ENCODE measurements at regions not wholly inside any gene's neighbourhood (a gene's known extent, or its start where the extent isn't known, plus 50 kb on each side); places are given as distances from the start of the nearest gene placed in this dataset.
A peak's percentile ranks its signal among the peaks of the same experiment; 100 is the strongest.

DNA sequence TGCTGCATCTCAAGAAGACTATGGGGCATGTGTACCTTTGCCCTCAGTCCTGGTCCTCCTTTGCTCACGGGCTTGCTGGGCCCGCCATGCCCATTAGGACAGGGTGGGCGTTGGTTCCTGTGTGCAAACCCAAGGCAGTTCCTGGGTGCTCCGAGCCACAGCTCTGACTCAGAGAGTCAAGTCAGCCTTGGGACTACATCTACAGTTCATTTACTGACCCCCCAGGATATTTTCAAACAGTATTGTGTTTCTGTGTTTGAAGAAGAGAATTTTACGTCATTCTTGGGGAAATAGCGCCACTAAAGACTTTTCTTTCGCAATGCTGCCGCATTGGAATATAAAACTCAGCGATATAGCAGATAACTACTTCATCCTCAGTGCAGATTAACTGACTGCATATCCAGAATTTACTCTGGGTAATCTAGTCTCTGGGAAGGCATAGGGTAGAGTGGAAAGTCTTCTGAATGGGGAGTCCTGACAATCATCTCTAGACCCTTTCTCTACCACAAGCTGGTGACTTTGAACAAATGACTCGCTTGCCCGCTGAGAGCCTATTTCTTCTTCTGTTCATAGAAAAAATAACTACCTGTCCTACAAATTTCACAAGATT, 638.9 kb upstream of the FZD8 start:
- H3K36me3 ChIP-seq (ENCODE audit: control insufficient read depth in 2 of 4, insufficient read depth in 4 of 4, low read length in 3 of 4): no peaks in the 10 kb centered on the region; a peak in 1 of 8 replicates
- H3K9me3 ChIP-seq (ENCODE audit: insufficient read depth in 2 of 2, low read depth in 1 of 2, low read length in 1 of 2): no peaks in the 10 kb centered on the region
- no peak overlapping the region for H3K4me2 ChIP-seq (ENCODE audit: insufficient read depth in 1 of 2, low read depth in 2 of 2, low read length in 2 of 2)
- CTCF ChIA-PET (ENCODE audit: partially characterized antibody): no interaction called here
- no peaks in the 10 kb centered on the region for H3K27me3 ChIP-seq (replicated peaks in 1 of 4; ENCODE audit: control insufficient read depth in 3 of 4, extremely low read depth in 1 of 4, insufficient read depth in 3 of 4, low read length in 3 of 4)
- no peak overlapping the region for H2BK15ac ChIP-seq (ENCODE audit: low read length)
- no peak overlapping the region for H3K4me3 ChIP-seq (ENCODE audit: extremely low read depth in 1 of 4, insufficient read depth in 2 of 4, low read depth in 3 of 4, low read length in 4 of 4)
- H4K91ac ChIP-seq (replicated peaks; ENCODE audit: insufficient read length, low read length): no peak overlapping the region
- no peaks in the 10 kb centered on the region for H3K79me1 ChIP-seq (ENCODE audit: low read depth, low read length)
- H2BK20ac ChIP-seq (ENCODE audit: low read length): no peak overlapping the region
- H4K8ac ChIP-seq (ENCODE audit: extremely low read depth, insufficient read depth, low read length): no peak overlapping the region
- DNase-seq (ENCODE audit: low read depth in 1 of 2, low spot score in 2 of 2): no peak
- FAIRE-seq: no peak
- H2BK120ac ChIP-seq (replicated peaks; ENCODE audit: low read depth, low read length): no peak overlapping the region
- no peaks in the 10 kb centered on the region for H3K79me2 ChIP-seq (ENCODE audit: control insufficient read depth in 1 of 2, insufficient read depth in 2 of 2, low read length in 2 of 2)
- H3K9ac ChIP-seq (replicated peaks in 1 of 4; ENCODE audit: extremely low read depth in 1 of 4, low read depth in 3 of 4, low read length in 3 of 4): no peak overlapping the region
- H3K23ac ChIP-seq (ENCODE audit: insufficient read length): no peak overlapping the region
- H3K27ac ChIP-seq (ENCODE audit: low read depth, low read length): no peak overlapping the region
- no peak overlapping the region for H3K14ac ChIP-seq (ENCODE audit: insufficient read length)
- H2BK5ac ChIP-seq (ENCODE audit: low read depth, low read length): no peak overlapping the region
- POLR2A ChIA-PET (ENCODE audit: partially characterized antibody): no interaction called here
- no peaks in the 10 kb centered on the region for H3K4me1 ChIP-seq (replicated peaks in 1 of 4; ENCODE audit: control insufficient read depth in 3 of 4, insufficient read depth in 4 of 4, low read length in 3 of 4)
- H4K5ac ChIP-seq (ENCODE audit: insufficient read length, low read depth, low read length): no peak overlapping the region
- H3K18ac ChIP-seq (ENCODE audit: extremely low read depth, low read length): no peak overlapping the region
- H3K56ac ChIP-seq (replicated peaks; ENCODE audit: insufficient read length, low read depth, low read length): no peak overlapping the region
- no peak overlapping the region for H2AK5ac ChIP-seq (ENCODE audit: low read depth, low read length)
- no peak overlapping the region for H3K4ac ChIP-seq (replicated peaks; ENCODE audit: insufficient read length, low read depth, low read length)
- H3K23me2 ChIP-seq (ENCODE audit: low read depth, low read length): no peaks in the 10 kb centered on the region
- 97% methylated on average over 11 of the region's 11 CpGs; no CpG with 5 or more reads in 1 of the 2 experiments for WGBS, 2 experiments (ENCODE audit: extremely low coverage in 1 of 2, insufficient coverage in 1 of 2, insufficient read length in 1 of 2, insufficient replicate concordance in 2 of 2, low coverage in 1 of 2, low lambda C conversion rate in 2 of 2, missing lambda C conversion rate in 1 of 2)
- H2AFZ ChIP-seq (ENCODE audit: low read length): no peak overlapping the region
- H2BK12ac ChIP-seq (ENCODE audit: low read depth, low read length): 0 out of 2 replicates have a peak overlapping the region, but pooled peaks have one; percentile 27
- no peaks in the 10 kb centered on the region for H4K20me1 ChIP-seq (replicated peaks in 1 of 2; ENCODE audit: control insufficient read depth in 1 of 2, insufficient read depth in 2 of 2, low read length in 2 of 2)
- no peak for TF ChIP-seq MAFK (IDR thresholded peaks at IDR 0.05; ENCODE audit: low read depth, low read length)
- no peak for TF ChIP-seq TAF1 (IDR thresholded peaks at IDR 0.05; ENCODE audit: low read depth, low read length)
- TF ChIP-seq, protein P1, sequence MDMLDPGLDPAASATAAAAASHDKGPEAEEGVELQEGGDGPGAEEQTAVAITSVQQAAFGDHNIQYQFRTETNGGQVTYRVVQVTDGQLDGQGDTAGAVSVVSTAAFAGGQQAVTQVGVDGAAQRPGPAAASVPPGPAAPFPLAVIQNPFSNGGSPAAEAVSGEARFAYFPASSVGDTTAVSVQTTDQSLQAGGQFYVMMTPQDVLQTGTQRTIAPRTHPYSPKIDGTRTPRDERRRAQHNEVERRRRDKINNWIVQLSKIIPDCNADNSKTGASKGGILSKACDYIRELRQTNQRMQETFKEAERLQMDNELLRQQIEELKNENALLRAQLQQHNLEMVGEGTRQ (IDR thresholded peaks at IDR 0.05; ENCODE audit: low read length): no peak
- no peak for TF ChIP-seq SIN3A (conservative IDR thresholded peaks at IDR 0.05 in 1 of 2, IDR thresholded peaks at IDR 0.05 in 1 of 2; ENCODE audit: low read depth in 1 of 2, low read length in 2 of 2)
- TF ChIP-seq RXRA (IDR thresholded peaks at IDR 0.05; ENCODE audit: insufficient read depth, low read depth, low read length): no peak
- TF ChIP-seq, protein P2, sequence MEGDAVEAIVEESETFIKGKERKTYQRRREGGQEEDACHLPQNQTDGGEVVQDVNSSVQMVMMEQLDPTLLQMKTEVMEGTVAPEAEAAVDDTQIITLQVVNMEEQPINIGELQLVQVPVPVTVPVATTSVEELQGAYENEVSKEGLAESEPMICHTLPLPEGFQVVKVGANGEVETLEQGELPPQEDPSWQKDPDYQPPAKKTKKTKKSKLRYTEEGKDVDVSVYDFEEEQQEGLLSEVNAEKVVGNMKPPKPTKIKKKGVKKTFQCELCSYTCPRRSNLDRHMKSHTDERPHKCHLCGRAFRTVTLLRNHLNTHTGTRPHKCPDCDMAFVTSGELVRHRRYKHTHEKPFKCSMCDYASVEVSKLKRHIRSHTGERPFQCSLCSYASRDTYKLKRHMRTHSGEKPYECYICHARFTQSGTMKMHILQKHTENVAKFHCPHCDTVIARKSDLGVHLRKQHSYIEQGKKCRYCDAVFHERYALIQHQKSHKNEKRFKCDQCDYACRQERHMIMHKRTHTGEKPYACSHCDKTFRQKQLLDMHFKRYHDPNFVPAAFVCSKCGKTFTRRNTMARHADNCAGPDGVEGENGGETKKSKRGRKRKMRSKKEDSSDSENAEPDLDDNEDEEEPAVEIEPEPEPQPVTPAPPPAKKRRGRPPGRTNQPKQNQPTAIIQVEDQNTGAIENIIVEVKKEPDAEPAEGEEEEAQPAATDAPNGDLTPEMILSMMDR (IDR thresholded peaks at IDR 0.05; ENCODE audit: control extremely low read depth in 1 of 3, insufficient read depth in 1 of 3, low read depth in 1 of 3, low read length in 3 of 3): no peak
- no peak for TF ChIP-seq SP4 (IDR thresholded peaks at IDR 0.05; ENCODE audit: low read length)
- TF ChIP-seq BCL11A (IDR thresholded peaks at IDR 0.05; ENCODE audit: low read depth in 2 of 2, low read length in 2 of 2): no peak
- TF ChIP-seq TEAD4 (IDR thresholded peaks at IDR 0.05; ENCODE audit: low read depth, low read length): no peak
- no peak for TF ChIP-seq BRCA1 (IDR thresholded peaks at IDR 0.05; ENCODE audit: low read depth, low read length)
